Body of pancreas (tissue), 4 donors: ENCODE measurements at regions not wholly inside any gene's neighbourhood (a gene's known extent, or its start where the extent isn't known, plus 50 kb on each side); places are given as distances from the start of the nearest gene placed in this dataset.

Experiments
- POLR2A ChIP-seq, 3 donors: fragments of 450-650 bp; IDR thresholded peaks; one replicate each; pipeline ENCODE4 v1.6.1; 2016; ENCODE audit warnings: antibody characterized with exemption in 3 of 3, mild to moderate bottlenecking in 2 of 3
- TF ChIP-seq, protein P1 (sequence below), 7 experiments: fragments of 450-650 bp in 4 of 7; fragments of 200-600 bp in 3 of 7; sonication (generic) in 3 of 7; IDR thresholded peaks; one replicate each; pipeline ENCODE4 v1.5.1; 2016 to 2019; ENCODE audit warnings: antibody characterized with exemption in 7 of 7

- TF ChIP-seq, protein P1, sequence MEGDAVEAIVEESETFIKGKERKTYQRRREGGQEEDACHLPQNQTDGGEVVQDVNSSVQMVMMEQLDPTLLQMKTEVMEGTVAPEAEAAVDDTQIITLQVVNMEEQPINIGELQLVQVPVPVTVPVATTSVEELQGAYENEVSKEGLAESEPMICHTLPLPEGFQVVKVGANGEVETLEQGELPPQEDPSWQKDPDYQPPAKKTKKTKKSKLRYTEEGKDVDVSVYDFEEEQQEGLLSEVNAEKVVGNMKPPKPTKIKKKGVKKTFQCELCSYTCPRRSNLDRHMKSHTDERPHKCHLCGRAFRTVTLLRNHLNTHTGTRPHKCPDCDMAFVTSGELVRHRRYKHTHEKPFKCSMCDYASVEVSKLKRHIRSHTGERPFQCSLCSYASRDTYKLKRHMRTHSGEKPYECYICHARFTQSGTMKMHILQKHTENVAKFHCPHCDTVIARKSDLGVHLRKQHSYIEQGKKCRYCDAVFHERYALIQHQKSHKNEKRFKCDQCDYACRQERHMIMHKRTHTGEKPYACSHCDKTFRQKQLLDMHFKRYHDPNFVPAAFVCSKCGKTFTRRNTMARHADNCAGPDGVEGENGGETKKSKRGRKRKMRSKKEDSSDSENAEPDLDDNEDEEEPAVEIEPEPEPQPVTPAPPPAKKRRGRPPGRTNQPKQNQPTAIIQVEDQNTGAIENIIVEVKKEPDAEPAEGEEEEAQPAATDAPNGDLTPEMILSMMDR (IDR thresholded peaks at IDR 0.05) = no peak
- TF ChIP-seq POLR2A (IDR thresholded peaks at IDR 0.05) = no peak
Measured at GRCh38 chr15:77695548-77695947, 62.8 kb upstream of the LINGO1 start.
